KBM-7 (cell line): ENCODE measurements at regions not wholly inside any gene's neighbourhood (a gene's known extent, or its start where the extent isn't known, plus 50 kb on each side); places are given as distances from the start of the nearest gene placed in this dataset.

Source experiments
- DNase-seq: peaks from one replicate; pipeline ENCODE4 v3.0.0-alpha.2; 2015
- in situ Hi-C: fragments of 300-500 bp; cut with MboI; formaldehyde crosslinking; loops from 2 replicates; pipeline ENCODE4 v1.14.3; 2020; ENCODE audit warnings: low sequenced_read_pairs, low pct_unique_long_range_greater_than_20kb, mixed read lengths

DNA sequence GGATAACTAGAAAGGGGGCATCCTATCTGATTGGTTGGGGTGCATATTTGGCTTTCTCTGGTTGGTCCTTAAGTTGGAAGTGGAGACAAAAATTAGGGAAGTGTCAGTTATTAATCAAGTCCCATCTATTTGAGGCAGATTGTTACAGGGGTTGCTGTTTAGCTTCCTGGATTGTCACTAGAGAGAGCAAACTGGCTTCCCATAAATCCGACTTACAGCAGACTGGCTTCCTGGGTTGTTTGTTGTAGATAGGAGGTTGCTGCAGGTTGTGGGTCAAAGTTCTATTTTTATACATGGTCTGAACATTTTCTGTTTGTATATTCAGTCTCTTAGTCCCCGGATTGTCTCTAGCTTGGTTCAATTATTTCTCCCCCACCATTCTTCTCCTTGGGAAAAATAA lies 106.1 kb upstream of the HABP2 start:
- in situ Hi-C loops: no loop called here
- no peak for DNase-seq

DNA sequence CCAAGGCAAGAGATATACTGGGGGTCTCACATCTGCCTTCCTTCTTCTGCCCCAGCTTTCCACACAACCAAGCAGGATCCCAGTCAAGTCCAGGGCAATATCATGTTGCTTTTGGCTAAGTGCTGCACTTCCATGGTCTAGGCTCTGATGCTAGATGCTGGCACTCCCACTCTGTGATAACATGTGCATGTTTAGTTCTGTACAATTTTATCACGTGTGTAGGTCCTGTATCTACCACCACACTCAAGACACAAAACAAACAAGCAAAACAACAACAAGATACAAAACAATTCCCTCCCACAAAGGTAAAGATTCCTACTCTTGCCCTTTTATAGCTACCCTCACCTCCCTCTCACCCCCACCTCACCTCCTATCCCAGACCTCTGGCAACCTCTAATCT lies 105.6 kb upstream of the HABP2 start:
- in situ Hi-C loops: no loop called here
- no peak for DNase-seq

DNA sequence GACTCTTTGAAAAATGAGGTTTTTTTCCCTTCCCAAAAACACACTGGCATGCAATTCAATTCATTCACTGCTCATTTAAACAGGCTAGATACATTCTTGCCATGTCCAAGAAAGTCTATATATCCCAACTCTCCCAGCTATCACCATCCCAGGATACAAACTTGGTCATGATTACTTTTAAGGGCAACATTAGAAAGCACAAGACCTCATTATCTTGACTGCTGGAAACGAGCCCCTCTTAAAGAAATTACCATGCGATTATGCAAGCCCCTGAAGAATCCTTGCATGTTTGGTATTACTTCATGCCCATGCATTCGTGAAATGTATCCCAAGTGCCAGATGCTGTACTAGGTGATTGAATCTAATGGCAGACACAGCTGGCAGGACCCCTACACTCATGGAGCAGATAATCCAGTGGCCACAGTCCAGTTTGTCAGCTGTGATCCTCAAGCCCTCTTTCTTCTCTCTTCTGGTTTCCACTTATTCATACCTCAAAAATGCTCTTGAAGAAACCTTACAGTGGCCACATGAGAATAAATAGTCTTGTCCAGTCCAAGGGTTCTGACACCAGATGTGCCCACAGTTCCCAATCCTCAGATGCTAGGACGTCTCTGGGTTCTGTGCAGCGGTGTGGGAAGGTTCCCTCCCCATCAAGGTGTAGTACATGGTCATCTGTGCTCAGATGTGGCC lies 103.7 kb upstream of the HABP2 start:
- in situ Hi-C loops: no loop called here
- DNase-seq: no peak

DNA sequence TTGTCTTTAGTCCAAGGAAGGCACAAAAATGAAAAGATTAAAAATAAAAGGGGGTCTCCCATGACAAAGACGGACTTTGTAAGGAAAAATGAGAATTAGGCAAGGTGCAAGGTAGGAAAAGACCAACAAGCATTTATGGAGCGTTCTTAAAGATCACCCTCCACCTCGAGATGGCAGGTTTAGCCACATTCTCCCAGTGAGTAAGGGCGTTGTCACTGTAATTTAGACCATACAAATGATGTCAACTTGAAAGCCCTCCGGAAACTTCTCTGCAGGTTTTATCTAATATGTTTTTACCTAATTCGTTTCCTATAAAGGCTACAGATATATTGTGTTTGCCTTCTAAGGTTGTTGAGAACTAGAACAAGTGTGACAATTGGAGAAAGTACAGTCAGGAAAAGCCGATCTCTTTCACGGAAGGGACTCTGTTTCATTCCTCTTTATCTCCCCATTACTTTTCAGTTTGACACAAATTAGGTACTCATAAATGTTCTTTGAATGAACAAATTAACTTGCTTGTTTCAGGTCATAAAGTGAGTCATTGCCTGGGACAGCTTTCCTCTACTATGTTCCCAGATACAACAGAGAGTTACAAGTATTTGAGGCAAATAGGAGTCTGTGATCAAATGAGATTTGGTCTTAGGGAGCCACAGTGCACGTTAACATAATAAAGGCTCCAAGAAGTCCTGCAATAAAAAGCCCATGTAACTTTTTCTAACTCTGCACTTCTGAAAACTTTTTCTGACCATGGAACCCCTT lies 102.6 kb upstream of the HABP2 start:
- in situ Hi-C loops: no loop called here
- no peak for DNase-seq

DNA sequence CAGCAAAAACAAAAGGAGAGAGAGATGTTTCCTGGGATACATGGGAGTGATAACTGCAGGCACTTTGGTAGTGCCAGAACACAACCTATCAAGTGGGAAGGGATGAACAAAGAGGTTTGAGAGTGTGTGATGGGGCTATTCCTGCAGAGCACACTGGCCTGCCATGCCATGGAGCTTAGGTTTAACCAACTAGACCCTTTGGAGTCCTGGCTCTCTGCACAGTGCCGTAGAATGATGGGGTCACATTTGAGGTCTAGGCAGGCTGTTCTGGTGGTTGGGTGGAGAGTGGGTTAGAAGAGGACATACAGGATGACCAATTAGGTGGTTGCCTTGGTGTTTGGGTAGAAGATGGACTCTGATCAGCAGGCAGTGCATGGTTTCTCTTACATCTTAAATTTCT lies 101.9 kb upstream of the HABP2 start:
- DNase-seq: no peak
- in situ Hi-C loops: no loop called here

DNA sequence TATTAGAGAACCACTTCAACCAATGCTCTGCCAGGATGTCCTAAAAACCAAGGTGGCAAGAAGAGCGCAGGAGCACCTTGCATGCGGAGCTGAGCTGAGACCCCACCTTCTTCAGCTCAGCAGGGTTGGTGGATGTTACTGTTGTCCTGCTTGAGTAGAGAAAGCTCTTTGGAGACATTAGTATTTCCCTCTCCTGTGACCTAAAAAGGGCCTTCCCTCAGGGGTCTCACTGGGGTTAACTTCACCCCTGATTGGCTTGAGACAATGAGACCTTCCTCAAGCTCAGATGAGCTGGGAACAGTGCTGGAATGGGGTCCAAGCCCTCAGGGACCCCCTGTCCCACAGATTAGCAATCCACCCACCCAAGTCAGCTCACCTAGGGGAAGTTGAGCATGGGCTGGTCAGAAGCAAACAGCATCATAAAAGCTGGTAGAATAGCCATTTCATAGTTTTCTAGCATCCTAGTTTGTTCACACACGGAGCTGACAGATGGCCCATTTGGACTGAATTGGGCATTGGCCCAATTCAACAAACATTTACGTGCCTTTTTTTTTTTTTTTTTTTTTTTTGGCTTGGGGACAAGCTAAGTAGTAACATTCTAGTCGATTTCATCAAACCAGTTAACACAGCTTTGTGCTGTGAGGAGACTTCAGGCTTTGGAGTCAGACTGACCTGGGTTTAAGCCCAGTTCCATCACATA lies 100.6 kb upstream of the HABP2 start:
- in situ Hi-C loops: no loop called here
- DNase-seq: no peak

DNA sequence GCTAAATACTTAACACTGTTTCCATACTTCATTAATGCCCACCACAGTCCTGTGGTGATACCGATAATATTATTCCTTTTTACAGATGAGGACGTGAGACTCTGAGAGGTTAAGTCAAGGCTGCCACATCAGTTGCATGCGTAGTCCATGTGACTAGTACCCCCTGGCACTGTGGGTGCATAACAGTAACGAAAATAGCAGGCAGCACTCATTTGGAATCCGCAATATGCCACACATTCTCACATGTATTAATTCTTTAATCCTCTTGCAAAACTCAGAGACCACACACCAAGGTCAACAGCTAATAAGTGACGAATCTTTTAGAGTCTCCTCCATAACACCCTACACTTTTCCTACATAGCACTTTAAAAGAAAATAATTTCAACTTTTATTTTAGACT lies 99.5 kb upstream of the HABP2 start:
- DNase-seq: no peak
- in situ Hi-C loops: no loop called here

DNA sequence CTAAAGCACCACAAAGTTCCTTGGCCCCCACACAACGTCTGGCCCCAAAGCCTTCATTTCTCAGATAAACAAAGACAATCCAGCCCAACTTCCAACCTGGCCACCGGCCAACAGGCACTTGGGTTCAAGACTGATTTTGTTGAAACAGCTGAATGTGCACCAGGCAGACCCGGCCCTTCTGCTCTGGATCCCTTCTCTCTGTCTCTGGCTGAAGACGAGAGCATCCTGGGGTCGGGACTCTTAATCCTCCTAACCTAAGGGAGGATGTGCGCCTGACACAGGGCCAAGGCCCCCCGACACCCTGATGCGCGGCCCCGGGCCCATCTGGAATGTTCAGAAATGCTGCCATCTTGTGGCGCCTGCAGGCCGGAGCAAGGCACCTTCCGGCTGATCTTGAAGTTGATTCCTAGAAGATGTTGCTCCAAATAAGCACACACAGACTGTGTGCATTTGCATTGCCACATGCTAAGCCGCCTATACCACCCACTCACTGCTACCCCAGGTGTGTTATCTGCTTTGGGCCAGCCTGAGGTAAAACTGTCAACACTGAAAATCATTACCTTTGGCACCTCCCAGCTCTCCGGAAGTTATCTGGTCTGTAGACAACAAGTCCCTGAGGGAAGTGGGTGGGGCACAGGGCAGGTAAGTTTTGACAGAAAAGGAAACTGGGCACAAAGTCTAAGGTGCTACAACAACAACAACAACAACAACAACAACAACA lies 98.4 kb upstream of the HABP2 start:
- peak; percentile 41 for DNase-seq
- in situ Hi-C loops: no loop called here

DNA sequence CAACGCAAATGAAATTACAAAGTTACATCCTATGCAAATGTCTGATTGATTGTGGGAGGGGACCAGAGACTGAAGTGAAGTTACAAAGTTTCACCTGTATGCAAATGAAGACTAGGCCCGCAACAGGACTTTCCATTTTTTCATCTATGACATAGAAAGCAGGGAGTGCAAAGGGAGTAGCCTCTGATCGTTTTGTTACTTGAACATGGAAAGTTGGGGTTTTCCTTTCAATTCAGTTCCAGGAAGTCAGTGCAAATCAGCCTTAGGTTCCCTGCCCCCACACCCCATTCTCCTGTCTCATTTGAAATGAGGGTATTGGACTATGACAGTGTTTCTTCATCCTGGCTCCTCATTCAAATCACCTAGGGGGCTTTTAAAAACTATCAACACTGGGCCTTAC lies 96.9 kb upstream of the HABP2 start:
- DNase-seq: no peak
- in situ Hi-C loops: no loop called here

DNA sequence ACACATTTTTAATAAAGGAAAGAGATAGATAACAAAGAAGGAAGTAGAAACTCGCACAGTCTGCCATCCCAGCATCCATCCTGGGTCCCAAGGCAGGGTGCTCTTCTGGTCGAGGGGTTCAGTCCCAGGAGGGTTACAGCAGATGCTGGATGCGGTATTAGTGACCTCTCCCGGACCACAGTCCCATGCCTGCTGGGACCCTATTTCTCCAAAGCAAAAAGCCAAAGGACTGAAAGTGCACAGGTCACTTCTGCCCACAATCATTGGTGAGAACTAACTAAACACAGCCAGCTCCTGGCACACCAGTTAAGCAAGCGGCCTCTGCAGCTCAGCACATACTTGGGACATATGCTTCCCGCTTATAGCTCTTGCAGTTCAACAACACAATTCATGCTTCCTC lies 96.1 kb upstream of the HABP2 start:
- DNase-seq: no peak
- in situ Hi-C loops: no loop called here

DNA sequence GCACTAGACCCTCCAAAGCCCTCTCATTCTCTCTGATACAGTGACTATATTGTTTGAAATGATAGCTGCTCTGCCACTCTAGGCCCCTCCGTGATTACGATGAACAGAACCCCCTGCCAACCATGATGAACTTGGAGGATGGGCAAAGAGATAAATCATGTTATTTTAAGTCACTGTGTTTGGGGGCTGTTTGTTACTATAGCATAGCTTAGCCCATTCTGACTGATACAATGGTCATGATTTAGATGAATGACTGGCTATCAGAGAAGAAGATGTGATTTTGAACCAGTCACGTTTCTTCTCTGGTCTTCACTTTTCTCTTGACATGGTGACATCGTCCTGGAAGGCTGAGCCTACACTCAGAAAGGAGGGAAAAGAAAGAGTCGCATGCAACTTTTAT lies 95.4 kb upstream of the HABP2 start:
- DNase-seq: no peak
- in situ Hi-C loops: no loop called here

DNA sequence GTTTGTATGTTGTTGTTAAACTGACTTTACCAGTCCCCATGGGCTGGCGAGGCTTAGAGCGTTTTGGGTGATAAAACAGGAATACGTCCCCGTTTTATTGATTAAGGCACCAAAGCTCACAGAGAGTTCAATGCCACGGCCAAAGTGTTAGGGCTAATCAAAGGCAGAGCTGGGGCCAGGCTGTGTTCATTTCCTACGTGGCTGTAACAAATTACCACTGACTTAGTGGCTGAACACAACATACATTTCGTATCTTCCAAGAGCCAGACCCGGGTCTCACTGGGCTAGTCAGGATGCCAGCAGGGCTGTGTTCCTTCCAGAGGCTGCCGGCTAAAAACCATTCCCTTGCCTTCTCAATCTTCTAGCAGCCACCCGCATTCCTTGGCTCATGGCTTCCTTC lies 94.4 kb upstream of the HABP2 start:
- no peak for DNase-seq
- in situ Hi-C loops: no loop called here

DNA sequence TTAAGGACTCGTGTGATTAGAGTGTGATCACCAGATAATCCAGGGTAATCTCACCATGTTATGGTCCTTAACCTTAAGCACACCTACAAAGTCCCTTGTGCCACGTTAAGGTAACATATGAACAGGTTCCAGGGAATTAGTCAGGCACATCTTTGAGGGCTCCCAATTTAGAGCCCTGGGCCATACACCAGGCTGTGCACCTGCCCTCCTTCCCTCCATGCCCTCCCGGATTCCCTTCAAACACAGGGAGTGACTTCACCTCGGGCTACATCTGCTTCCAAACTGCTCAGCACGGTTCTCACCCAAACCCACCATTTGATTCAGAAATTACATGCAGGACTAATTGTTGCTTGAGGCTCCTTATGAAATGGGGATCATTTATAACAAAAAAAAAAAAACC lies 93.9 kb upstream of the HABP2 start:
- in situ Hi-C loops: no loop called here

DNA sequence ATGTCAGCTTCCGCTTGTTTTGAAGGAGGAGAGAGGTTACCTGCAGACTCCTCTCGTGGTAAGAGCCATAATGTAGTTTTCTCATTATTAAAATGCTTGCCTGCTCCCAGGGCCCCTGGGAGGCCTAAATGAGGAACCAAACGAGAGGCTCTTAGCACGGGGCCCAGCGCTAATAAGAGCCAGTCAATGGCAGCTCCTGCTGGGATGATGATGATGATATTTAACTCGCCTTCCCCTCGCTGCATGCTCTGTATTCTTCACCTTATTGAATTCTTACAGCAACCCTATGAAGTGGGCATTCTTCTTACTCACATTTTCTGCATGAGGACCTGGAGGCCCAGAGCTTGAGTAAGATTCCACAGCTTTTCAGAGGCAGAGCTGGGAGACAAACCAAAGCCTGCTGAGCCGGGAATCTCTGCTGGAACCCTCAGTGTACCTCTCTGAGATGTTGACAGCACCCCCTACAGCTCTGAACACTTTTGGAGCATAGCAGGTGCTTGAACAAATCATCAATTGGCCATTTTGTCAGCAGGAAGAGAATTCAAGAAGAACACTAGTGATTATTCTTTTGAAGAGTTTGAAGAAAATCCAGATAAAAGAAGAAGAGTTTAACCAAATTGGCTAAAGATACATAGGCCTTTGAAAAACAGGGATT lies 93.1 kb upstream of the HABP2 start:
- no peak for DNase-seq
- in situ Hi-C loops: no loop called here

More for the DNA sequence above, 93.9 kb upstream of the HABP2 start:
- DNase-seq: no peak

DNA sequence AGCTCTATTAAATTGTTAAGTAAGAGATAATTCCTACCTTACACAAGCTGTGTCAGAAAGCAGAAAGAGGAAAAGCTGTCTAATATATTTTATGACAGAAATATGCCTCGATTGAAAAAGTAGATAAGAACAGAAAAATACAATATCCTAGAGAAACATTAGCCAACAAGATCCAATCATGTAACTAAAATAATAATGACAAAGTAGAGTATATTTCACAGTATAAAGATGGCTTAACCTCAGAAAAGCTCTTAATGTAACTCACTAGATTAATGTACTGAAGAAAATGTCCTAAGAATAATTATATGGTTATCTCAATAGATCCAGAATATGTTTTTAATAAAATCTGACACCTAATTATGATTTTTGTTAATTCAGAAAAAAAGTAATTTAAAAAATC lies 89.8 kb upstream of the HABP2 start:
- in situ Hi-C loops: no loop called here
- no peak for DNase-seq

DNA sequence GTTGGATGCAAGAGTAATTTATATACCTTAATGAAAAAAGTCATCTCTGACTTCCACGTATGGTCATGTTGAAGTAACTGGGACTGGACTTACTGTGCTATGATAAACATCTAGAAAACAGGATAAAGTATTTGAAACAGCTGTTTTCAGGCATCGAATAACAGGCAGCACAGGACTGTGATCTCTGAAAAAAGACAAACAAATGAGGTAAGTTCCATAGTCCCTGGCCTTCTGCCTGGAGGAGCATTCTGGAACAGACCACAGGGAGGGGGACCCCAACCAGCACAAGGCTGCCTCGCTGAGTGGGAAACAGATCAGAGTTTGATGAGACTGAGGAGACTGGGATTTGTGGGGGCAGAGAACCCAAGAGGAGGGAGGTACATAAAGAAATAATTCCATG lies 89.1 kb upstream of the HABP2 start:
- no peak for DNase-seq
- in situ Hi-C loops: no loop called here

DNA sequence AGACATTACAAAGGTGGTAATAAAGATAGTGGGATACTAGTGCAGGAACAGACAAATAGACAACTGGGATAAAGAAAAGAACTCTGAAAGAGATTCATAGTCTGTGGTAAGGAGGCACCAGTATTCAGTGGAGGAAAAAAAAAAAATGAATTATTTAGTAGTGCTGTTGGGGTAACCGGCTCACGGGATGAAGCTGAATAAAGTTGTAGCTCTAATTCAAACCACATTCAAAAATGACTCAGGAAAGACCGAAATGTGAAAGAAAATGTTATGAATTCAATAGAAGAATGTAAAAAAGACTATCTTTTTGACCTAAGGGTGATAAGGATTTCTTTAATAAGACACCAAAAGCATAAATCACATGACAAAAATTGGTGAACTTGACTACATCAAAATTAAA lies 83.1 kb upstream of the HABP2 start:
- in situ Hi-C loops: no loop called here
- DNase-seq: no peak

DNA sequence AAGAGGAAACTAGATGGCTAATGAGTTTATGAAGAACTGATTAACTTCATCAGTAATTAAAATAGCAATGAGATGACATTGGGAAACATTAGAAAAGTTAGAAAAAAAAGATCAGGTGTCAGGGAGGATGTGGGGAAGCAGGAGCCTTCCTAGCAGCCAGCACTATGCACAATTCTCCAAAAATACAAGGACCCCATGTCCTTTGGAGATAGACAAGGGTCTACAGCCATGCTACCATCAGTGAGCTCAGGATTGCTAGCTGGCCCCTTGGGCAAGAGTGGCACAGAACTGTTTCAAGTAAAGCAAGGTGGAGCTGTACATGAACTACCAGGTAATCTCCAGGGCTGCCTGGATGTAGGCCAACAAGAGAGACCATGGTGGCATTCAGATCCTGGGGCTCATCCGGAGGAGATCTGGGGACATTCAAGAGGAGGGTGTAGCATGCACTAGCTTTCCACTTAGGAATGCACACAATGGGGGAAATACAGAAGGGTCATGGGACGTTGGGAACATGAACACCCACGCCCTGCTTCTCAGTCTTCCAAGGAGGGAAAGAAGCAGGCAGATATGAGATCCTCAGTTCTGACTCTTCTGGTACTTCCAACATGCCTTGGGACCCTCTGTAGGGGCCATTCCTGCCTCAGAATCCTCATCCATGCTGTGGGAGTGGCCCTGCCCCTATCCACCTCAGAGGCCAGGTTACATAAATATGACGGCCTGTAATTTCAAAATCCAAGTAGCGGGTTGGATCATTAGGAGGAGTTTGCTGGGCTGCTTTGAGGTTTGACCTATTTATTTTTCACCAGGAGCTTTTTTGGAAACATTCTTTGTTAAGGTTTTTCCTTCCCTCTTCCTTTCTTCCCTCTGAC lies 82.2 kb upstream of the HABP2 start:
- in situ Hi-C loops: no loop called here
- no peak for DNase-seq
